Left lung (tissue), 4 donors: ENCODE measurements at regions not wholly inside any gene's neighbourhood (a gene's known extent, or its start where the extent isn't known, plus 50 kb on each side); places are given as distances from the start of the nearest gene placed in this dataset.

Experiments
- ATAC-seq: fragments of 200-7000 bp; cut with Tn5 transposase; one replicate; pipeline ENCODE4 v1.9.1; 2020; ENCODE audit warnings: moderate library complexity
- DNase-seq, 4 donors: peaks; one replicate each; pipeline ENCODE4 v3.0.0-alpha.2; 2013 to 2020
- H3K27ac ChIP-seq, 2 donors: fragments of 200-600 bp; sonication (generic) in 1 of 2; one replicate each; pipeline versions ENCODE4 v1.5.0 to v1.8.0; 2020 to 2021
- H3K27me3 ChIP-seq, 2 donors: fragments of 200-600 bp; sonication (generic) in 1 of 2; one replicate each; pipeline versions ENCODE4 v1.5.0 to v1.8.0; 2020 to 2021
- H3K36me3 ChIP-seq, 2 donors: fragments of 200-600 bp; sonication (generic) in 1 of 2; one replicate each; pipeline versions ENCODE4 v1.5.0 to v1.8.0; 2020 to 2021
- H3K4me1 ChIP-seq, 2 donors: fragments of 200-600 bp; one replicate each; pipeline ENCODE4 v1.8.0; 2021
- H3K4me3 ChIP-seq, 2 donors: fragments of 200-600 bp; sonication (generic) in 1 of 2; one replicate each; pipeline versions ENCODE4 v1.5.0 to v1.8.0; 2020 to 2021; ENCODE audit warnings: mild to moderate bottlenecking in 1 of 2
- H3K9me3 ChIP-seq, 2 donors: fragments of 200-600 bp; sonication (generic) in 1 of 2; one replicate each; pipeline versions ENCODE4 v1.5.0 to v1.8.0; 2020 to 2021
- CTCF ChIP-seq, 2 donors: fragments of 200-600 bp; sonication (generic) in 1 of 2; IDR thresholded peaks; one replicate each; pipeline versions ENCODE4 v1.5.0 to v1.8.0; 2021; ENCODE audit warnings: antibody characterized with exemption in 2 of 2
- intact Hi-C, 2 donors: fragments of 100-400 bp; cut with DNase I; formaldehyde crosslinking; loops; one replicate each; pipeline versions ENCODE4 v1.11.2 to v1.14.2; 2022
- donor health status: DM: no; HTN: yes; CAD: no.
- donor health status: DM: no; HTN: no; CAD: no.

- Histone ChIP-seq H3K9me3 (no peaks in the 10 kb centered on the region), H3K27me3 (no peaks in the 10 kb centered on the region), H3K4me1 (no peaks in the 10 kb centered on the region), H3K27ac (no peak overlapping the region), H3K4me3 (no peak overlapping the region), H3K36me3 (no peaks in the 10 kb centered on the region)
- TF ChIP-seq CTCF (IDR thresholded peaks at IDR 0.05) = no peak
- intact Hi-C loops = no loop called here
- no peak for ATAC-seq
- DNase-seq = no peak
These were observed 321.7 kb upstream of the TNC start for GRCh38 chr9:115439641-115440040.

GRCh38 chr9:115442054-115442453, 324.1 kb upstream of the TNC start:
- peak in 2 of 4 donors; percentile 36 to 39 for DNase-seq
- no peak for TF ChIP-seq CTCF (IDR thresholded peaks at IDR 0.05)

GRCh38 chr9:115443890-115444289, 325.9 kb upstream of the TNC start:
- Histone ChIP-seq H3K4me1 (no peaks in the 10 kb centered on the region), H3K4me3 (no peak overlapping the region), H3K9me3 (no peaks in the 10 kb centered on the region), H3K36me3 (no peaks in the 10 kb centered on the region), H3K27me3 (no peaks in the 10 kb centered on the region), H3K27ac (no peak overlapping the region)
- DNase-seq = peak in 1 of 4 donors; percentile 2
- ATAC-seq = no peak
- no peak for TF ChIP-seq CTCF (IDR thresholded peaks at IDR 0.05)
- intact Hi-C loops = no loop called here

More at GRCh38 chr9:115442054-115442453, 324.1 kb upstream of the TNC start:
- peak overlapping the region in 1 of 2 donors; percentile 14 for H3K27ac ChIP-seq
- H3K27me3 ChIP-seq = no peaks in the 10 kb centered on the region
- H3K4me1 ChIP-seq = no peaks in the 10 kb centered on the region
- H3K36me3 ChIP-seq = no peaks in the 10 kb centered on the region
- H3K9me3 ChIP-seq = no peaks in the 10 kb centered on the region
- no peak overlapping the region for H3K4me3 ChIP-seq
- ATAC-seq = peak; percentile 52
- intact Hi-C loops = no loop called here

GRCh38 chr9:115444959-115445358, 327.0 kb upstream of the TNC start:
- H3K4me1 ChIP-seq = no peaks in the 10 kb centered on the region
- ATAC-seq = no peak

GRCh38 chr9:115445655-115446054, 327.7 kb upstream of the TNC start:
- no peak for TF ChIP-seq CTCF (IDR thresholded peaks at IDR 0.05)
- intact Hi-C loops = no loop called here
- no peaks in the 10 kb centered on the region for H3K9me3 ChIP-seq
- H3K27ac ChIP-seq = peak overlapping the region in 1 of 2 donors; percentile 8
- ATAC-seq (no peak), DNase-seq (peak in 2 of 4 donors; percentile 24 to 43)
- H3K4me1 ChIP-seq = no peaks in the 10 kb centered on the region
- H3K36me3 ChIP-seq = no peaks in the 10 kb centered on the region
- H3K4me3 ChIP-seq = no peak overlapping the region
- H3K27me3 ChIP-seq = no peaks in the 10 kb centered on the region

More at GRCh38 chr9:115444959-115445358, 327.0 kb upstream of the TNC start:
- TF ChIP-seq CTCF (IDR thresholded peaks at IDR 0.05) = no peak
- no peaks in the 10 kb centered on the region for H3K36me3 ChIP-seq
- H3K27ac ChIP-seq = peak overlapping the region in 1 of 2 donors; percentile 8
- peak in 2 of 4 donors; percentile 93 for DNase-seq
- H3K9me3 ChIP-seq = no peaks in the 10 kb centered on the region
- no peaks in the 10 kb centered on the region for H3K27me3 ChIP-seq
- H3K4me3 ChIP-seq = no peak overlapping the region
- intact Hi-C loops = no loop called here
